ENCODE measurements at regions not wholly inside any gene's neighbourhood (a gene's known extent, or its start where the extent isn't known, plus 50 kb on each side); places are given as distances from the start of the nearest gene placed in this dataset.
A peak's percentile ranks its signal among the peaks of the same experiment; 100 is the strongest.
"Not testable (repeated sequence)": the region's sequence is repeated elsewhere in the genome, so short reads cannot be mapped to it uniquely, and the experiment has no call there.

DNA sequence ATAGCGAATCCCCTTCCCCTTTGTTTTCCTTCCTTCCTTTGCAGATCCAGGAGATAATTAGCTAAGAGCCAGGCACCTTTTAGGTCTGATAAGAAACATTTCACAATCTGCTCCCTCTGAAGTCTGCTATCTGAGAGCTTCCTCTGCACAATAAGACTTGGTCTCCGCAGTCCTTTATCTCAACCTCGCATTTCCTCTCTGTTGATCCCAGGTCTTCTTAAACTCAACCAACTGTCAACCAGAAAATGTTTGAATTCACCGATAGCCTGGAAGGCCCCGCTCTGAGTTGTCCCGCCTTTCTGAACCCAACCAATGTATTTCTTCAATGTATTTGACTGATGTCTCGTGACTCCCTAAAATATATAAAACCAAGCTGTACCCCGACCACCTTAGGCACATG lies 78.4 kb upstream of the CTDP1 start:
- H3K9me3 Mint-ChIP-seq = no peaks in the 10 kb centered on the region
- DNase-seq = no peak
- H3K4me1 Mint-ChIP-seq = no peaks in the 10 kb centered on the region
- no peak overlapping the region for H3K27ac Mint-ChIP-seq
- CTCF ChIA-PET = interaction anchor here (1.1 kb wide), 1 partner anchor 70 kb away, joined by 3 read pairs; no protein-coding TSS in a partner anchor
- H3K27me3 Mint-ChIP-seq = no peaks in the 10 kb centered on the region
- H3K4me3 Mint-ChIP-seq = no peak overlapping the region
- no peaks in the 10 kb centered on the region for H3K36me3 Mint-ChIP-seq

DNA sequence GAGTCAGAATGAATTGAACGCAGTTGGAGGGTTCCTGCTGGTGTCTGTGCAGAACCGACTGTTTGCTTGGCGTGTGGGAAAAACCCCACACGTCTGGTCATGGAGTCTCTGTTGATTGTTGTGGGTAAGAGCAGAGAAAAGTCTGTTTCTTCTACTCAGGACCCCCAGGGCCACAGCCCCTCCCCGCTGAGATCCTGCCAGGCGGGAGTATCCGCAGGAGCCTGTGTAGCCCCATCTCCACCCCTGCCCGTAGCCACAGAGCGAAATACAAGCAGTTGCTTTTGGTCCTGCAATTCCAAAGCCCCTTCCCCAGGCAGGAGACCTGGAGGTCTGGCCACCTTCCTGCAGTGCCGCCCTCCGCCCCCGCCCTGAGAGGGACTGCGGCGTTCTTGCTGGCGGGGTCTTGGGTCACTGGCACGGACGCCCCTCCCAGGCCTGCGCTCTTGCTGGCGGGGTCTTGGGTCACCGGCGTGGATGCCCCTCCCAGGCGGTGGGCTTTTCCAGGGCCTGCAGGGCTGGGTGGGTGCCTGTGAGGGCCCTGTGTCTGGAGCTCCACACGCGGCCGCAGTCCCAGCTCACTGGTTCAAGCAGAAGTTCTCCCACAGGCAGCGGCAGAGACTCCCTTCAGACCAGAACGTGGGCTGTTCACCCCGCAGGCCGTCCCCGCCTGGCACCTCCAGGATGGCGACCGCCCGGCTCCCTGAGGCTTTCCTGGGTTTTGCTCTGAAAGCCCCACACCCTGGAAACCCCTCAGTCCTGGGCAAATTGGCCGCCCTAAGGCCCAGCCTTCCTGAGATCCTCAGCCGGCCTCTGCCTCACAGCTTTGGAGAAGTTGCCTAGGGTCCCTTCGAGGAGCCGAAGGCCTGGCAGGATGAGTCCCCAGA lies 76.0 kb upstream of the CTDP1 start:
- Mint-ChIP-seq H3K4me3 (no peak overlapping the region), H3K4me1 (no peaks in the 10 kb centered on the region), H3K27me3 (no peaks in the 10 kb centered on the region), H3K27ac (no peak overlapping the region), H3K36me3 (no peaks in the 10 kb centered on the region), H3K9me3 (no peaks in the 10 kb centered on the region)
- CTCF ChIA-PET = no interaction called here
- no peak for DNase-seq

DNA sequence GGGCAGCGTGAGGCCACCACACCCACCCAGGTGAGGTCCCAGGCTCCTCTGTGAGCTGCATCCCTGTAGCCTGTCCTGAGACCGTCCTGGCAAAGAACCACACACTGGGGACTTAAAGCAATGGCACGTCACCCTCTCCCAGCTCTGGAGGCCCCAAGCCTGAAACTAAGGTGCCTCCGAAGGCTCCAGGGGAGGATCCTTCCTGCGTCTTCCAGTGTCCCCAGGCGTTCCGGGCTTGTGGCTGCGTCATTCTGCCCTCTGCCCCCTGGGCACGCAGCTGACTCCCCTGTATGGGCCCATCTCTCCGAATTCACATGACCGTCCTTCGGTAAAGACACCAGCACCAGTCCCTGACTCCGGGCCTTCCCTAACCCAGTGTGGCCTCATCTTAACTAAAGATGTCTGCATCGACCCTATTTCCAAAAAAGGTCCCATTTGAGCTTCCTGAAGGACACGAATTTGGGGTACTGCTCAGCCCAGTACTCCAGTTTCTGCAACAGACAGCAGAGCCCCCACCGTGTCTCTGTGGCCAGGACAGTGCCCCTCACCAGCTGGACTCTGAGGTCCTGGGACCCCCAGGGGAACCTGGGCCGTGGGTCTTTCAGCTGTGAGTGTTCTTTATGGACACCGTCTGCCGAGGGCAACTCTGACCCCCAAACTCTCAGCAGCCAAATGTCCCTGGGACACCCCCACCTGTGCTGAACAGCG lies 75.2 kb upstream of the CTDP1 start:
- Mint-ChIP-seq H3K4me3 (no peak overlapping the region), H3K36me3 (no peaks in the 10 kb centered on the region), H3K27me3 (no peaks in the 10 kb centered on the region), H3K9me3 (no peaks in the 10 kb centered on the region), H3K27ac (no peak overlapping the region), H3K4me1 (no peaks in the 10 kb centered on the region)
- CTCF ChIA-PET = no interaction called here
- no peak for DNase-seq

DNA sequence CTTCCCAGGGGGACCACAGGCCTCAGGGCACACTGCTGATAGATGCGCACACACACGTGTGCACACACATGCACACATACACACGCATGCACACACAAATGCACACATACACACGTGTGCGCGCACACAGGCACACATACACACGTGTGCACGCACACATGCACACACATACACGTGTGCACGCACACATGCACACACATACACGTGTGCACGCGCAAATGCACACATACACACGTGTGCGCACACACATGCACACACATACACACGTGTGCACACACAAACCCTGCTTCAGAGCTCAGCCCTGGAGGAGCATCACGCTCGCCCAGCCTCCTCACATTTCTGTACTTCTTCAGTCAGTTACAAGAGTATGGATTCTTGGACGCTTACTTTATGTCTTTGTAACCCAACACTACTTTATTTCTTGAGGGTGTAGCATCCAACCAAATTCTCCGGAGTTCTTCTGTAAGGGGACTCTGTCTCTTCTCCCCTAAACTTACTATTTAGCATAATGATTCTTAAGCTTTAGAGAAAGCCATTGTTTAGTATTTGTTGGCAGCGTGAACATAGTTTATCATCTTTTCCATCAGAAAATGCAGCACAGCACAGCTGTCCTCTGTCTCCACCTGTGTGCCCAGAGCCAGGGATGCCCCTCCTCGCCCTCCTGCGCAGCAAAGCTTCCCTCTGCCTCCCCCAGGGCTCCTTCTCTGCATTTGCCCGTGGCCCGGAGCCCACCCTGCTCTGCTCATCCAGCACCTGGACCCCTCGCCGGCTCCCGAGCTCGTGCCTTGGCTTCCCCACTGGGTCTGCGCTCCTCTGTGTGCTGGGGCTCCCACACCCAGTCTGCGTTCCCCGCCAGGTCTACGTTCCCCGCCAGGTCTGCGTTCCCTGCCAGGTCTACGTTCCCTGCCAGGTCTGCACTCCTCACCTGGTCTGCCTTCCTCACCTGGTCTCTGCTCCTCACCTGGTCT lies 74.4 kb upstream of the CTDP1 start:
- Mint-ChIP-seq H3K36me3 (no peaks in the 10 kb centered on the region), H3K27me3 (no peaks in the 10 kb centered on the region), H3K9me3 (no peaks in the 10 kb centered on the region), H3K4me3 (no peak overlapping the region), H3K27ac (no peak overlapping the region), H3K4me1 (no peaks in the 10 kb centered on the region)
- CTCF ChIA-PET = no interaction called here
- no peak for DNase-seq

DNA sequence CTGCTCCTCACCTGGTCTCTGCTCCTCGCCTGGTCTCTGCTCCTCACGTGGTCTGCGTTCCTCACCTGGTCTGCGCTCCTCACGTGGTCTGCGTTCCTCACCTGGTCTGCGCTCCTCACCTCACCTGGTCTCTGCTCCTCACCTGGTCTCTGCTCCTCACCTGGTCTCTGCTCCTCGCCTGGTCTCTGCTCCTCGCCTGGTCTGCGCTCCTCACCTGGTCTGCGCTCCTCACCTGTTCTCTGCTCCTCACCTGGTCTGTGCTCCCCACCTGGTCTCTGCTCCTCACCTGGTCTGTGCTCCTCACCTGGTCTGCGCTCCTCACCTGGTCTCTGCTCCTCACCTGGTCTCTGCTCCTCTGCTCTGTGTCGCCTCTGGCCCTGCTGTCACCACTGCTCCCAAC lies 73.5 kb upstream of the CTDP1 start:
- DNase-seq, H3K9me3 Mint-ChIP-seq, H3K27ac Mint-ChIP-seq, H3K4me1 Mint-ChIP-seq, H3K27me3 Mint-ChIP-seq, H3K36me3 Mint-ChIP-seq, H3K4me3 Mint-ChIP-seq, CTCF ChIA-PET: not testable (repeated sequence)

DNA sequence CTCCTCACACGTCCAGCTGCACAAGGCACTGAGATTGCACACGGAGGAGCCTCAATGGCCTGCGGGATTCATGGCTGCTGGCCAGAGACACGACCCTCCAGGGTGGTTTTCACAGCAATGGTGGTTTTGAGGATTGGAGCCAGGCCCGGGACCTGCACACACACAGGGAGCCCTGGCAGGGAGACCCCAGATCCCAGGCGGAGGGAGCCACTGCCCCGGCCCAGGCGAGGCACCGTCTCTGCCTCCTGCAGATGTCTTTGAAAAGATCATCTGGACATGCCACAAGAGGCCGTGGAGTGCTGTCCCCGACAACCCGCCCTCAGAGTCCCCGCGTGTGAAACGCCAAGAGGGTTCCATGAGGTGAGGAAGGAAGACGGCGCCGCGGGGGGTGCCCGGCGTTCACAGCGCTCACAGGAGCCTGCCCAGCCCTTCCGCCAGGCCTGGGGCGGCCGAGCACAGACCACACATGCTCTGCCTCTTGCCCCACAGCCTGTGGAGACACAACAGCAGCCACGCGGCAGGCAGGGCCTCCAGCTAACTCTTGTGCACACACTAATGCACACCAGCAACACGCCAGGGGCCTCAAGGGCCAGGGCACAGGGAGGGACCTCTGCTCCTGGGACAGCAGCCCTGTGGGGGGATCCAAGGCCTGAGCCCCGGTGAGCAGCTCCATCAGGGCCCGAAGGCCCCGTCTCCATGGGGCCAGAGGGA lies 72.8 kb upstream of the CTDP1 start:
- Mint-ChIP-seq H3K4me1 (no peaks in the 10 kb centered on the region), H3K9me3 (no peaks in the 10 kb centered on the region), H3K27ac (no peak overlapping the region), H3K27me3 (no peaks in the 10 kb centered on the region), H3K4me3 (no peak overlapping the region), H3K36me3 (no peaks in the 10 kb centered on the region)
- DNase-seq = no peak
- CTCF ChIA-PET = no interaction called here

DNA sequence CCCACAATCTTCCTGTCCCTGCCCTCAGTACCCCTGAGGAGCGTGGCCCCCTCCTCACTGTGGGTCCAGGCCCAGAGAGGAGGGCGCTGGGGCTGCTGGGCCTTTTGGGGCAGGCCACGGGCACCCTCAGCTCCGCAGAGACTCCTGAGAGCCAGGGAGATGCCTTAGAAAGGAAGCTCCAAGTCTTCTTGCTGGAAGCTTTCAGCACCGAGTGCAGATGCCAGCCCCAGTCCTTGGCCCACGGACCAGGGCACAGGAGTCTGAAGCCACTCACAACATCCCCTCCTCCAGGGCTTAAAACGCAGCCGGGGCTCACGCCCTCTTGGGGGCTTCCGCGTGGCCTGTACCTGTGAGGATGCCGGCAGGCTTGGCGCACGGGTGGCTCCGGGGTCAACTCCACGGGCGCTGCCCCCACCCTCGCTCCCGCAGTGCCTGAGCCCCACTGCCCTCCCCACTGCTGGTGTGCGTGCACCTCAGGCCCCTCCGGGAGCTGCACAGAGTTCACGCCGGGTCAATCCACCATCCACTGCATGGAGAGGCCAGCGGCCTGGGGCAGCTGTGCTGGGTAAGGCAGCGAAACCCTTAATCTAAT lies 72.1 kb upstream of the CTDP1 start:
- no peaks in the 10 kb centered on the region for H3K36me3 Mint-ChIP-seq
- H3K27ac Mint-ChIP-seq = no peak overlapping the region
- no peaks in the 10 kb centered on the region for H3K27me3 Mint-ChIP-seq
- DNase-seq = no peak
- H3K4me3 Mint-ChIP-seq = no peak overlapping the region
- no peaks in the 10 kb centered on the region for H3K4me1 Mint-ChIP-seq
- CTCF ChIA-PET = no interaction called here
- no peaks in the 10 kb centered on the region for H3K9me3 Mint-ChIP-seq

DNA sequence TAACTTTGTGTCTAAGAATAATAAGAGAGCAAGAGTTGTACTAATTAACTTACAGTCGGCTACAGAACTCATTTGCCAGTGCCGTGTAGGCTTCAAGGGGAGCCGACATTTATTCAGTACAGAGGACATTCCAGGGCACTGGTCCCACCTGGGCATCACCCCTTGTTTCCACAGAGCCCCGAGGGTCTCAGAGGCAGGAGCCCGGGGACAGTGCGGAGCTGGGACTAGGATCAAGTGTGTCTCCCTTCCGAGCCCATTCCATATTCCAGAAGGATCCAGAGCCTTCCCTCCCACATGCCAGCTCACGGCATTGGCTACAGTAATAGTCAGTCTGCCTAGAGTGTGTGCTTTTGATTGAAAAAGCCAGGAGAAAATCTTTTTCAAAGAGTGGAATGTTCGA lies 71.5 kb upstream of the CTDP1 start:
- Mint-ChIP-seq H3K4me3 (no peak overlapping the region), H3K27ac (no peak overlapping the region), H3K4me1 (no peaks in the 10 kb centered on the region), H3K27me3 (no peaks in the 10 kb centered on the region), H3K36me3 (no peaks in the 10 kb centered on the region), H3K9me3 (no peaks in the 10 kb centered on the region)
- peak; percentile 4 for DNase-seq
- CTCF ChIA-PET = no interaction called here

DNA sequence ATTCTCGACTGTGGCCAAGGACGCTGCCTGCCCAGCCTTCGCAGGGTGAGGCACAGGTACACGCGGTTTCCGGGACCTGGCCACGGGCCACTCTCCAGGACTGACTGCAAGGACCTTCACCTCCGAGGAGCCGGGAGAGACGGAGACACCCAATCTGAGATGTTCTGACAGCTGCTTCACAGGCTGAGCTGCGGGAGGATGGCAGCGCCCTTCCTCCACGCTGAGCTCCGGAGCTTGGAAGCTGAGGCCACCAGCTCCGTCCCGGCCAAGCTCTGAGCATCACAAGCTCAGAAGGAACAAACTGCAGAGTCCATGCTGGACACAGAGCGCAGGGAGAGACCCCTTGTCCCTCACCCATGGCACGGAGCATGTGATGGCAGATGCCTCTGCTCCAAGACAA lies 71.1 kb upstream of the CTDP1 start:
- no peaks in the 10 kb centered on the region for H3K36me3 Mint-ChIP-seq
- CTCF ChIA-PET = no interaction called here
- no peak overlapping the region for H3K27ac Mint-ChIP-seq
- H3K4me1 Mint-ChIP-seq = no peaks in the 10 kb centered on the region
- H3K9me3 Mint-ChIP-seq = no peaks in the 10 kb centered on the region
- H3K27me3 Mint-ChIP-seq = no peaks in the 10 kb centered on the region
- DNase-seq = no peak
- no peak overlapping the region for H3K4me3 Mint-ChIP-seq

DNA sequence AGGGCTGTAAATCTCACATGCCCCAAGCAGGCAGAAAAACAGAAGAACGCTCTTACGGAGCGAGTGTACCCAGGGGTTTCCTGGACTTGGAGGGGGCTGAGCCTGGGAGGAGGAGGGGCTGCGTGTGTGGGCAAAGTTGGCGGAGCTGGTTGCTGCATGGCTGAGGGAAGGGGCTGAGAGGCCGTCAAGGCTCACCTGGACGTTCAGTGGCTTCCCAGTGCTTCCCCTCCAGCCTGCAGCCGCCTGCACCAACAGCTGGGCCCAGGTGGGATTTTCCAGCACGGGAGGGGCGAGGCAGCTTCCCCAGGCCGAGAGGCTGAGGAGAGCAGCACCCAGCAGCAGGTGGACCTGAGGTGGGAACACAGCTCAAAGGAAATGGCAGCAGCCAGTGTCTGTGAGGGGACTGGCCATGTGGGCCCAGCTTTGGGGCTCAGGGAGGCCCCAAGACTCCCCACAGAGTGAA lies 70.6 kb upstream of the CTDP1 start:
- CTCF ChIA-PET = no interaction called here
- no peak for DNase-seq
- Mint-ChIP-seq H3K4me1 (no peaks in the 10 kb centered on the region), H3K27ac (no peak overlapping the region), H3K4me3 (no peak overlapping the region), H3K9me3 (no peaks in the 10 kb centered on the region), H3K27me3 (no peaks in the 10 kb centered on the region), H3K36me3 (no peaks in the 10 kb centered on the region)

DNA sequence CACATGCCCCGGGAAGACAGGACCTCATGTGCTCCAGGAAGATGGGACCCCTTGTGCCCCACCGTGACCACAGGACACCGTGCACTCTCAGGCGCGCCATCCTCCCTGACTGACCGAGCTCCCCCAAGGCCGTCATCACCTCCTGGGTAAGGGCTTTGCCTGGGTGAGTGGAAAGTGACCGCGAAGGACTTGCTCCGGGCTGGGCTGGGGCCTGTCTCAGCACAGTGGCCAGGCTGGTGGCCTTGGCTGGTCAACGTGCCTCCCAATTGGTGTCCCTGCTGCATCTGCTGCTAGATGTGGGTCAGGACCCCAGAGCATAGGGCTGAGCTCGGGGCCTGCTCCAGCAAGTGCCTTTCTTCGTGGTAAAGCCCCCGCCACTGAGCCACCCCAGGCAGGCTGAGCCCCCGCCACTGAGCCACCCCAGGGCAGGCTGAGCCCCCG lies 69.7 kb upstream of the CTDP1 start:
- no peaks in the 10 kb centered on the region for H3K27me3 Mint-ChIP-seq
- CTCF ChIA-PET = no interaction called here
- no peak overlapping the region for H3K27ac Mint-ChIP-seq
- no peaks in the 10 kb centered on the region for H3K9me3 Mint-ChIP-seq
- H3K4me1 Mint-ChIP-seq = no peaks in the 10 kb centered on the region
- no peaks in the 10 kb centered on the region for H3K36me3 Mint-ChIP-seq
- H3K4me3 Mint-ChIP-seq = no peak overlapping the region
- DNase-seq = no peak

DNA sequence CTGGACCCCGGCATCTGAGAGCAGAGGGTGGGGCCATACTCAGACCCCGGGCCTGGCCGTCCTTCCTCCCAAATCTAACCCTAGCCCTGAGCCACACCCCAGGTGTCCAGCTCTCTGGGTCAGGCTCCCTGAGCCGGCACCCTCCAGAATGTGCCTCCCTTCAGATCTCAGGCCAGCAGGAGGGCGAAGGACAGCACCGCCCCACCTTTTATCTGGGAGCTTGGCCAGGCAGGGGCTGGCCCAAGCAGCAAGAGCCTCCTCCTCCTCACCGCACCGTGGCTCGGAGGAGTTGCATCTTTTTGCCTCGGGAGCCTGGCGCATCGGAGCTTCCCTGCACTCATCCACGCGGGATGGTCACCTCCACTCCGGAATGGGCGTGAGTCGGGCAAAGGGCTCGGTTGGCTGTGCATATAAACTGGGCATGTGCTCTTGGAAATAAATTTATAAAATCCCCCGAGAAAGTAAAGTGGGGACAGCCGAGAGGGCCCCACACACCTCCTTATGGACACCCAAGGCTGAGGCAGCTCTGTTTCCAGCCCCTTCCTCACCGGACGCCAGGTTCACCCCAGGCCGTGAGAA lies 69.1 kb upstream of the CTDP1 start:
- H3K27me3 Mint-ChIP-seq = no peaks in the 10 kb centered on the region
- DNase-seq = no peak
- no peaks in the 10 kb centered on the region for H3K4me1 Mint-ChIP-seq
- CTCF ChIA-PET = no interaction called here
- H3K9me3 Mint-ChIP-seq = no peaks in the 10 kb centered on the region
- H3K4me3 Mint-ChIP-seq = no peak overlapping the region
- no peak overlapping the region for H3K27ac Mint-ChIP-seq
- no peaks in the 10 kb centered on the region for H3K36me3 Mint-ChIP-seq

DNA sequence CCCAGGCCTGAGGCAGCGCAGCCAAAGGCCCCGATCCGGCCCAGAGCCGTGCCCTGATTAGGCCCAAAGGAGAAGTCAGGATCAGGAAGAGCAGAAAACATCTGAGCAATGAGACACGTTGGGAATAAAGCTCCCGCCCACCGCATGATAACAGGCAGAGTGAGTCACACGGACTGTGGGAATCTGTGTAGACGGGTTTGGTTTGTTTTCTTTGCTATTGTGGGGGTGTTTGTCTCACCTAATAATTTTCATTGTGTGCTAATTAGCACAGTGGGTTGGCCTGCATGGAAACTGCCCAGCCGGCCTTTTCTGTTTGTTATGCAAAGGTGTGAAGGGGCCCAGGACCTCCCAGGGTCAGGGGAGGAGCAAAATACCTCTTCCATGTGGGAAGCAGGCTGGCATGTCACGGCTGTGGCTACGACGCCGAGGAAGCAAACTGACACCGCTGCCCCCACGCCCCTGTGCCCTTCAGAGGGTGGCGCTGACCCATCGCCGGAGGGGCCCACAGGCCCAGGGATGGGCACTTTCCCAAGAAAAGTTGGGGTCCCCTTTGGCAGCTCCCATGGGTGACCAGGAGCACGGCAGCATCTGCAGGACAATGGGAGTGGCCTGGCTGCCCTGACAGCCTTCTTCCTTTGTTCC lies 68.4 kb upstream of the CTDP1 start:
- no peak for DNase-seq
- H3K27ac Mint-ChIP-seq = no peak overlapping the region
- CTCF ChIA-PET = no interaction called here

More for the DNA sequence above, 68.4 kb upstream of the CTDP1 start:
- Mint-ChIP-seq H3K27me3 (no peaks in the 10 kb centered on the region), H3K4me3 (no peak overlapping the region), H3K36me3 (no peaks in the 10 kb centered on the region), H3K4me1 (no peaks in the 10 kb centered on the region), H3K9me3 (no peaks in the 10 kb centered on the region)
